T47D (cell line): ENCODE measurements at regions not wholly inside any gene's neighbourhood (a gene's known extent, or its start where the extent isn't known, plus 50 kb on each side); places are given as distances from the start of the nearest gene placed in this dataset.

Experiments
- DNase-seq, 2 experiments: peaks; one replicate each; pipeline versions ENCODE4 v3.0.0 to v3.0.0-alpha.2; 2011 to 2012; ENCODE audit warnings: low read depth in 1 of 2, low spot score in 1 of 2
- JUND ChIP-seq: IDR thresholded peaks from 2 replicates; pipeline ENCODE4 v1.6.1; 2012; ENCODE audit warnings: low read depth
- in situ Hi-C: cut with HindIII; loops from 2 replicates; pipeline ENCODE4 v1.10.0; 2016; ENCODE audit warnings: low sequenced_read_pairs, low pct_unique_long_range_greater_than_20kb

DNA sequence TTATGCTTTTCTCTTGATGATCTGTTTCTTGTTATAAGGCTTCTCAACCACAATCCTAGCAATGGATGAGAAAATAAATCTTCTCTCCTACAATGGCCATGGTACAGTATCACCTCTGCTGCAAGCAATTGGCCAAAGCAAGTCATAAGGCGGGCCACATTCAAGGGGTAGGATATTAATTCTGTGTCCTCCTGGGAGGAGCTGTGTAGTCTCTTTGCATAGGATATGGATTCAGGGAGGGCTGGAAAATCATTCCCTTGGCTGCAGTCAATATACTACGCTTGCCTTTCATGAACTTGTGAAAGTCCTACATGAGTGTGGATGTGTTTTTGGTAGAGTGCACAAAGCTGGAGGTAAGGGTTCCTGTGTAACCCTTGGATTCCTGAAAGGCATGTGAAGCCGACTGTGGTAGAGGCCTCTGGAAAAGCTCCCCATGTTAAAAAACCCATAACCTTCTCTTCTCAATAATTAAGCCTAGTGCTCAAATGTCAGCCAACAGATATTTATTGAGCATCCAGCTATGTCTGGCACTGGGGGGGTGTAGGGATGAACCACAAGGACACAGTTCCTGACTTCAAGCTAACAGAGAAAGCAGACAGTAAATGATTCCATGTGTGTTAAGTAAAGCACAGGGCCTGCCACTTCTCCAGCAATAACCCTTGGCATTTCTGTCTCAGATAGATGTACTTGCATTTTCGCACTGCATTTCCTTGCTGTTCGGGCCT, 147.6 kb upstream of the HS3ST3A1 start:
- DNase-seq, result no peak
- no peak for TF ChIP-seq JUND
- in situ Hi-C loops, result no loop called here

- no peak for DNase-seq
- in situ Hi-C loops, result no loop called here
- TF ChIP-seq JUND, result no peak
Measured at GRCh38 chr17:13749891-13750235, 148.1 kb upstream of the HS3ST3A1 start.

GRCh38 chr17:13750816-13751793, 149.4 kb upstream of the HS3ST3A1 start:
- peak in 1 of 2 experiments; percentile 62 for DNase-seq
- TF ChIP-seq JUND, result no peak
- in situ Hi-C loops, result no loop called here

GRCh38 chr17:13753154-13753553, 151.4 kb upstream of the HS3ST3A1 start:
- no peak for TF ChIP-seq JUND
- in situ Hi-C loops, result no loop called here
- no peak for DNase-seq

GRCh38 chr17:13753771-13754170, 152.0 kb upstream of the HS3ST3A1 start:
- TF ChIP-seq JUND, result no peak
- in situ Hi-C loops, result no loop called here
- no peak for DNase-seq

DNA sequence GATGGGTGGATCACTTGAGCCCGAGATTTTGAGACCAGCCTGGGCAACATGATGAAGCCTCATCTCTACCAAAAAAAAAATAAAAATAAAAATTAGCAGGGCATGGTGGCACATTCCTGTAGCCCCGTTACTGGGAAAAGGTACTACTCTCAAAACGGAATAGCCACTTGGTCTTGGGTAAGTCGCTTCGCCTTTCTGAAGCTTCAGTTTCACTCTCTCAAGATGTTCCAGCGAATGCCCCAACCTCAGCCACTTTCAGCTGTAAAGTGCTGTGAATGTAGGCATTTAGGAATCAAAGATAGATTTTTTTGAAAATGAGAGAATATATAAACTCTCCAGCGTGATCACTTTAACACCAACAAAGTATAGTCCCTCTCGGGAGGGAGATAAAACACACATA, 154.1 kb upstream of the HS3ST3A1 start:
- in situ Hi-C loops, result no loop called here
- no peak for TF ChIP-seq JUND
- DNase-seq, result no peak

- no peak for DNase-seq
- TF ChIP-seq JUND, result no peak
- in situ Hi-C loops, result no loop called here
Measured at GRCh38 chr17:13756763-13757162, 155.0 kb upstream of the HS3ST3A1 start.

DNA sequence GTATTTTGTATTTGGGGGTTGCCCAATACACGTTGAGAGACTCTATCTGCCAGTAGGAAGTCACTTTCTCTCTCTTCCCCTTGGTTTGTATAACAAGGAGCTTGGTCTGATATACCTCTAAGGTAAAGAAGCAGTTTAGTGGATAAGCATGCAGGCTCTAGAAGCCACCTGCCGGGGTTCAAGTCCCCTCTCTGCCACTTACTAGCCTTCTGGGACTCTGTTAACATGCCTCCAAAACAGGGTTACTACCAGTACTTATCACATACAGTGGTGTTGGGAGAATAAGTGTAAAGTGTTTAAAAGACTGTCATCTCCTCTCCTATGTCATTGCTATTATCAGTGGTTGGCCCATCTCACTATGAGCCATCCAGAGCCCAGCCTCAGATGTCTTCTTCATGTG, 156.1 kb upstream of the HS3ST3A1 start:
- in situ Hi-C loops, result no loop called here
- no peak for DNase-seq
- TF ChIP-seq JUND, result no peak

- in situ Hi-C loops, result no loop called here
- DNase-seq, result no peak
- TF ChIP-seq JUND, result no peak
Measured at GRCh38 chr17:13759518-13760335, 158.0 kb upstream of the HS3ST3A1 start.

GRCh38 chr17:13761038-13761603, 159.4 kb upstream of the HS3ST3A1 start:
- in situ Hi-C loops, result no loop called here
- TF ChIP-seq JUND, result no peak
- DNase-seq, result no peak

DNA sequence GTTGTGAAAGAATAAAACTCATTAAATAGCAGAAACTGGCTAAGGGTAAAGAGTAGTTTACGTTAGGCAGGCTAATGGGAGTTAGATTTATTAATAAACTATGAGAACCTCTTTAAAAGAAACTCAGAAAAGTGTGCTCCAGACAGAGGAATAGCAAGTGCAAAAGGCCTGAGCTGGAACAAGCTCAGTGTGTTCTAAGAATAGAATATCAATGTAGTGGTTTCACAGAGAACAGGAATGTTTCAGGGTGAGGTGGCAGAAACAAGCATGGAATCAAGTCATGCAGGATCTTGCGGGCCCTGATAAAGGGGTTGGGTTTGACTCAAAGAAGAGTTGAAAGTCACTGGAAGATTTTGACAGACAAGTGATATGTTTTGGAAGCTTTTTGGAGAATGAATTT, 164.0 kb upstream of the HS3ST3A1 start:
- no peak for DNase-seq
- TF ChIP-seq JUND, result no peak
- in situ Hi-C loops, result no loop called here

DNA sequence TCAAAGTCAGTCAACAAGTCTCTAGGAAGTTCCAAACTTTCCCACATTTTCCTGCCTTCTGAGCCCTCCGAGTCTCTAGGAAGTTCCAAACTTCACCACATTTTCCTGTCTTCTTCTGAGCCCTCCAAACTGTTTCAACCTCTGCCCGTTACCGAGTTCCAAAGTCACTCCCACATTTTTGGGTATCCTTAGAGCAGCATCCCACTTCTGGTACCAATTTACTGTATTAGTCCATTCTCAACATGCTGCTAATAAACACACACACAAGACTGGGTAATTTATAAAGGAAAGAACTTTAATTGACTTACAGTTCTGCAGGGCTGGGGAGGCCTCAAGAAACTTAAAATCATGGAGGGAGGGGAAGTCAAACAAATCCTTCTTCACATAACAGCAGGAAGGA, 169.0 kb upstream of the HS3ST3A1 start:
- TF ChIP-seq JUND, result no peak
- no peak for DNase-seq
- in situ Hi-C loops, result no loop called here

DNA sequence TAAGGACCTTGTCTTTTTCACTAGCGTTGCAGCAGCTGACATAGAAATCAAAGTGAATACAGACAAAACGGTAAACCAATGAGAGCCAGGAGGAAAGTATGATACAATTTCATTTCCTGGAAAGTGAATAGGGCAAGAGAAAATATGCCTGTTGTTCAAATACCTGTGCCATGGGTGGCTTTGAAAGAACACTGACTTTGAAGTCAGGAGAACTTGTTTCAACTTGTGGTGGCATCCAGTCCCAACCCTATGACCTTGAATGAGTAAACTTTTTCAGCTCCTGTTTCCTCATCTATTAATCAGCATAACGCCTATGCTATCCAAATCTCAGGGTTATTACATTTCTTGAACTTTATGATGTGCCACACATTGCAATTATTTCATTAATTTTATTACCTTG, 173.7 kb upstream of the HS3ST3A1 start:
- DNase-seq, result no peak
- no peak for TF ChIP-seq JUND
- in situ Hi-C loops, result no loop called here
